ENCODE measurements at regions not wholly inside any gene's neighbourhood (a gene's known extent, or its start where the extent isn't known, plus 50 kb on each side); places are given as distances from the start of the nearest gene placed in this dataset.

GRCh38 chr10:50999163-50999562 lies 75.1 kb upstream of the PRKG1 start:
- TF ChIP-seq CTCF (IDR thresholded peaks at IDR 0.05) (no peak), POLR2AphosphoS5 (IDR thresholded peaks at IDR 0.05) (no peak)

Data from stomach (tissue), 4 donors.